Adrenal gland (tissue), 5 donors: ENCODE measurements at regions not wholly inside any gene's neighbourhood (a gene's known extent, or its start where the extent isn't known, plus 50 kb on each side); places are given as distances from the start of the nearest gene placed in this dataset.

Experiments
- POLR2A ChIP-seq, 2 donors: fragments of 450-650 bp; IDR thresholded peaks; one replicate each; pipeline ENCODE4 v1.6.1; 2017; ENCODE audit warnings: antibody characterized with exemption in 2 of 2, mild to moderate bottlenecking in 2 of 2, moderate library complexity in 1 of 2
- TF ChIP-seq, protein P1 (sequence below), 6 experiments: fragments of 450-650 bp in 4 of 6; fragments of 200-600 bp in 2 of 6; sonication (generic) in 1 of 6; IDR thresholded peaks; 1 replicate in 5 of 6; 2 replicates in 1 of 6; pipeline versions ENCODE4 v1.5.1 to v1.8.0; 2016 to 2021; ENCODE audit warnings: antibody characterized with exemption in 6 of 6, mild to moderate bottlenecking in 2 of 6, moderate library complexity in 1 of 6
- donor health status: DM: no; HTN: no; CAD: no.

DNA sequence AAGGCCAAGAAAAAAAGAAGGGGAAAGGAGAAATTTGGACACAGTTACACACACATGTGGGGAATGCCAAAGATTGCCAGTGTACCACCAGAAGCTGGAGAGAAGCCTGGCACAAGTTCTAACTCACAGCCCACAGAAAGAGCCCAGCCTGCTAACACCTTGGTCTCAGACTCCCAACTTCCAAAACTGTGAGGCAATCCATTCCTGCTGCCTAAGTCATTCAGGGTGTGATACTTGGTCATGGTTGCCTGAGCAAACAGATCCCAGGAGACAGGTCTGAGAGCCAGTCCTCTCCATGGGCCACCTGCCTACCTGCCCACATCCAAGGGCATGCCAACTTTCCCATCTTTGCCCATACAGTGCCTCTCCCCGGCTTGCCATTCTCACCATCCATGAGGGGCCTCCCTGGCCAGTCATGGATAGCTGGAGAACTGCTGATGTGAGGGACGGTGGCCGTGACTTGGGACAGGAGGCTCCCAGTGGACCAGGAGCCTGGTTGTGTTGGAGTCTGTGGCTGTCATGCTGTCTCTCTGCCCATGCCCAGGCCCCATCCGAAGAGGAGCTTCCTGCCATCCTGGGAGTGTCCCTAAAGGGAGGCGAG, 198.0 kb upstream of the RTL1 start:
- TF ChIP-seq, protein P1, sequence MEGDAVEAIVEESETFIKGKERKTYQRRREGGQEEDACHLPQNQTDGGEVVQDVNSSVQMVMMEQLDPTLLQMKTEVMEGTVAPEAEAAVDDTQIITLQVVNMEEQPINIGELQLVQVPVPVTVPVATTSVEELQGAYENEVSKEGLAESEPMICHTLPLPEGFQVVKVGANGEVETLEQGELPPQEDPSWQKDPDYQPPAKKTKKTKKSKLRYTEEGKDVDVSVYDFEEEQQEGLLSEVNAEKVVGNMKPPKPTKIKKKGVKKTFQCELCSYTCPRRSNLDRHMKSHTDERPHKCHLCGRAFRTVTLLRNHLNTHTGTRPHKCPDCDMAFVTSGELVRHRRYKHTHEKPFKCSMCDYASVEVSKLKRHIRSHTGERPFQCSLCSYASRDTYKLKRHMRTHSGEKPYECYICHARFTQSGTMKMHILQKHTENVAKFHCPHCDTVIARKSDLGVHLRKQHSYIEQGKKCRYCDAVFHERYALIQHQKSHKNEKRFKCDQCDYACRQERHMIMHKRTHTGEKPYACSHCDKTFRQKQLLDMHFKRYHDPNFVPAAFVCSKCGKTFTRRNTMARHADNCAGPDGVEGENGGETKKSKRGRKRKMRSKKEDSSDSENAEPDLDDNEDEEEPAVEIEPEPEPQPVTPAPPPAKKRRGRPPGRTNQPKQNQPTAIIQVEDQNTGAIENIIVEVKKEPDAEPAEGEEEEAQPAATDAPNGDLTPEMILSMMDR (IDR thresholded peaks at IDR 0.05) = no peak
- TF ChIP-seq POLR2A (IDR thresholded peaks at IDR 0.05) = no peak
